BE2C (cell line): ENCODE measurements at regions not wholly inside any gene's neighbourhood (a gene's known extent, or its start where the extent isn't known, plus 50 kb on each side); places are given as distances from the start of the nearest gene placed in this dataset.

ENCODE experiments used
- DNase-seq: peaks from one replicate; pipeline ENCODE4 v3.0.0-alpha.2; 2020
- H3K27me3 ChIP-seq: fragments of 250-450 bp; sonication (Bioruptor Pico); 2 replicates; pipeline ENCODE4 v1.5.1; 2020; ENCODE audit warnings: mild to moderate bottlenecking
- H3K36me3 ChIP-seq: fragments of 250-450 bp; sonication (Bioruptor Pico); 2 replicates; pipeline ENCODE4 v1.5.1; 2020; ENCODE audit warnings: mild to moderate bottlenecking
- H3K4me1 ChIP-seq: fragments of 250-450 bp; sonication (Bioruptor Pico); 2 replicates; pipeline ENCODE4 v1.5.1; 2020
- H3K4me3 ChIP-seq: 2 replicates; pipeline ENCODE4 v1.5.1; 2011; ENCODE audit warnings: low read depth, low read length
- H3K9me3 ChIP-seq: fragments of 250-450 bp; sonication (Bioruptor Pico); 2 replicates; pipeline ENCODE4 v1.5.1; 2020
- CTCF ChIP-seq: IDR thresholded peaks from 2 replicates; pipeline ENCODE4 v1.5.1; 2012; ENCODE audit warnings: mild to moderate bottlenecking, low read depth, low read length

- Histone ChIP-seq H3K9me3 (no peaks in the 10 kb centered on the region), H3K36me3 (no peaks in the 10 kb centered on the region), H3K27me3 (no peaks in the 10 kb centered on the region), H3K4me3 (no peak overlapping the region), H3K4me1 (peaks cover 34% of the 10 kb centered on the region)
- no peak for DNase-seq
- TF ChIP-seq CTCF, result no peak
Measured at GRCh38 chr2:42907835-42908234, 115.5 kb upstream of the HAAO start.

- Histone ChIP-seq H3K9me3 (no peaks in the 10 kb centered on the region), H3K27me3 (no peaks in the 10 kb centered on the region), H3K36me3 (no peaks in the 10 kb centered on the region), H3K4me3 (peak overlapping the region; percentile 29), H3K4me1 (peaks cover 34% of the 10 kb centered on the region)
- peak; percentile 91 for DNase-seq
- no peak for TF ChIP-seq CTCF
Measured at GRCh38 chr2:42906557-42907411, 114.4 kb upstream of the HAAO start.

GRCh38 chr2:42906111-42906556, 113.8 kb upstream of the HAAO start:
- peaks cover 34% of the 10 kb centered on the region for H3K4me1 ChIP-seq
- peak overlapping the region; percentile 29 for H3K4me3 ChIP-seq
- no peaks in the 10 kb centered on the region for H3K36me3 ChIP-seq
- H3K27me3 ChIP-seq, result no peaks in the 10 kb centered on the region
- DNase-seq, result no peak
- no peaks in the 10 kb centered on the region for H3K9me3 ChIP-seq
- no peak for TF ChIP-seq CTCF

GRCh38 chr2:42905341-42906110, 113.1 kb upstream of the HAAO start:
- Histone ChIP-seq H3K4me3 (peak overlapping the region; percentile 29), H3K9me3 (no peaks in the 10 kb centered on the region), H3K4me1 (peaks cover 34% of the 10 kb centered on the region), H3K27me3 (no peaks in the 10 kb centered on the region), H3K36me3 (no peaks in the 10 kb centered on the region)
- DNase-seq, result peak; percentile 84
- TF ChIP-seq CTCF, result peak; percentile 71

GRCh38 chr2:42904576-42904876, 112.1 kb upstream of the HAAO start:
- no peaks in the 10 kb centered on the region for H3K36me3 ChIP-seq
- TF ChIP-seq CTCF, result no peak

More at GRCh38 chr2:42904576-42904876, 112.1 kb upstream of the HAAO start:
- Histone ChIP-seq H3K9me3 (no peaks in the 10 kb centered on the region), H3K27me3 (no peaks in the 10 kb centered on the region), H3K4me3 (no peak overlapping the region), H3K4me1 (peaks cover 34% of the 10 kb centered on the region)
- DNase-seq, result no peak
